RPMI8226 (cell line): ENCODE measurements at regions not wholly inside any gene's neighbourhood (a gene's known extent, or its start where the extent isn't known, plus 50 kb on each side); places are given as distances from the start of the nearest gene placed in this dataset.

Source experiments
- DNase-seq: peaks from one replicate; pipeline ENCODE4 v3.0.0-alpha.2; 2015

DNA sequence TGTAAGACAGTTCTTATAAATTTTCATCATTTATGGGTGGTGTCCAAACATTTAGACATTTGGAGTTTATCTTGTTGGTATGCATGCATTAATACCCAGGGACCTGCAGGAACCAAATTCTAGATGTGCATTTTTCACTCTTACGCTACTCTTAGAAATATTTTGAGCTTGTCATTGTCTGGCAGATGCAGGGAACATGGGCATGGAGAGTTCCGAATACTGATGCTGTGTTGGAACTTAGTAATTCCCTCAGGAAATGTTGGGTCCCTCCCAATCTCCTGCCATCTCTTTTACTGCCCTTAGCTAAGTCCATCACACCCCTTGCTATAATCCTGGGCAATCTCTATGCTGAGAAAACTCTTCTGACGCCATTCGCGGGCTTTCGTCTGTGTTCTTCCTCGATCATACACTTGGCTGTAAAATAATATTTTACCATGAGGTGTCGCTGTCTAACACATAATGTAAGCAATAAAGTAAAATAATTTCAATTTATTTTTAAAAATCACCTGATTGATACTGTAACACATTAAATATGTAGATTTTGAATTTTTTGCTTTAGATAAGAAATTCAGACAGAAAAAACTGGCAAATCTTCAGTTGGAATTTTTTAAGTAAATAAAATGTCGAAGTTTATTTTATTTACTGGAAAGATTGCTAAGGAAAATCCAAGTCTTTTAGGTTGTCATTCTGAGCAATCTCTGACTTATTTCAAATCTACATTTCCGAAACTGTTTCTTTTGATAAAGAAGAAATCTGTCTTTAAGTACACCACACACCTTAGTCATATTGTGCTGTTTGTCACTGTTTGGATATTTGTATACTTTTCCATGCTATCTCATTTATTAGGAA, 304.1 kb upstream of the SSTR1 start:
- DNase-seq: peak; percentile 24

DNA sequence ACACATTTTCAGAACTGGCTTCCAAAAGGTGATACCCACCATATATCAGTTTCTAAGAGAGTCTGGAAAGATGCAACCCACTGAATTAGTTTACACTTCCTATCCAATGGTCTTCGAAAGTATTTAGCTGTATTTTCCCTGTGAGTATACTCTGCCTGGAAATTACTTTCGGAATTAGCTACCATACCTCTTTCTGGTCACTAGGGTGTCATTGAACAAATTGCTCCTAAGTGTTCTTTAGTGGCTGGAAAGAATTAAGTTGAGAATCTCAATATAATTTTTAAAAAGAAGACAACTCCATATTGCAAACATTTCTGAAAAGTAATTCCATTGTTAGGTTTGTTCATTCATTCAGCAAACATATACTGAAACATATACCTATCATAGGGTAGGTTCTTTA, 283.1 kb upstream of the SSTR1 start:
- no peak for DNase-seq

DNA sequence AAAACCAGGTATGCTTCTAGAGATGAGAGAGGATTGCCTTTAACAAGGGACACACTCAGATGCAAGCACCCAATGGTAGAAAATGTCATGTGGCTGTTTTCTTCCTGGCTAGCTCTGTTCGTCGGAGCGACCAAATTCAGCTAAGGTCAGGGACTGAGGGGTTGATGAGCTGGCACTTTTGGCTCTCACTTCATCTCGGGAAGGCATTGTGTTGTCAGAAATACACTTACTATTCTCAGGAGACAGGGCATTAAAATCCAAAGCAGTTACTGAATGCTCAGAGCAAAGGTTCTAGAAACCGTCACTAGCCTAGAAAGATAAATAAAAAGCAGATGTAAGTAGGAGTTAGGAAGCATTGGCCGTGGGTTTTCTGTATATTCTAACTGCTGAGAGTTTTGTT, 275.7 kb upstream of the SSTR1 start:
- DNase-seq: no peak

DNA sequence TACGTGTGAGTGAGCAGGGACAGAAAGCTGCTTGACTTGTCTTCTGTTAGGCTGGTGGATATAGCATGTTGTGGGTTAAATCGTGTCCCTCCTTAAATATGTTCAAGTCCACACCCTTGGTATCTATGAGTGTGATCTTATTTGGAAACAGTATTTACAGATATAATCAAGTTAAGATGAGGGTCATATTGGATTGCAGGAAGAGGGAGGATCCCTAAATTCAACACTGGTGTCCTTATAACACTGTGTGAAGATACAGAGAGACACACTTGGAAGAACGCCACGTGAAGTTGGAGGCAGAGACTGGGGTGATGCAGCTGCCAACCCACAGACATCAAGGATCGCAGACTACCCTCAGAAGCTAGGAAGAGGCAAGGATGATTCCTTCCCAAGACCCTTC, 275.2 kb upstream of the SSTR1 start:
- DNase-seq: no peak

DNA sequence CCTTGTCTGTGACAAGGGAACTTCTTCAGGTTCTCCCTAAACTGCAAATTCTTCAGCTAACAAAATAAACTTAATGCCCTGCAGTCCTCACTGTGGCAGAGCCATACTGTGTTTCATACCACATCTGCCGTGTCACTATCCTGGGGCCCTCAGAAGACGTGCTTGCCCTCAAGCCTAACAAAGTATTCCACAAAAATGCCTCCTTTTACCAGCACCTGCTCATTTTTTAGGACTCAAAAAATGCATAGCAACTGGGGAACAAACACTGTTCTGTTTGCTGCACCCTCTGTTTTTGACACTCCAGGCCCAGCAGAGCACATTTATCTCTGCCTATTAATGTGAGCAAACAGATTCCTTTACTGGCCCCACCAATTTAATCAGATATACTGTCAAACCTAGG, 270.7 kb upstream of the SSTR1 start:
- no peak for DNase-seq

DNA sequence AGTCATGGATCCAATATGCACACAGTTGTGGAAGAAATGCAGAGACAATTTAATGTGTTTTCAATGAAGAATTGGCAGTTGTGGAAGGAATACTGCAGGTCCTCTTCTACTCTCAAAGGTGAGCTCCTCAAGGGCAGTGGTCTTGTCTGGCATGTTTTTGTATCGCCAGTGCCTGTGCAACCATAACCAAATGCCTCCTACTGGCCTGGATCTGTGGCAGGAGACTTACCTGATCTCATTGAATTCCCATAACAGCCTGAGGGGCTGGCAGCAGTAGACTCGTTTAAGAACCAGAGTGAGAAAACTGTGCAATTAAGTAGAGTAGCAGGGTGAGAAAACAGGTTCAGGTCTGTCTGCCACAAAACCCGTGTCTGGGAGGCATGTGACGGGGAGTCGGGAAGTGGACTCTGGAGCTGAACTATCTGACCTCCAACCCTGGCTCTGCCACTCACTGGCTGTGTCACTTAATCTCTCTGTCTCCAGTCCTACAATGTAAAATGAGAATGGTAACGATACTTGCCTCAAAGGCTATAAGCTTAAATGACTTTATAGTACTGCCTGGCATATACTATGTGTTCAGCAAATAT, 268.2 kb upstream of the SSTR1 start:
- DNase-seq: no peak

DNA sequence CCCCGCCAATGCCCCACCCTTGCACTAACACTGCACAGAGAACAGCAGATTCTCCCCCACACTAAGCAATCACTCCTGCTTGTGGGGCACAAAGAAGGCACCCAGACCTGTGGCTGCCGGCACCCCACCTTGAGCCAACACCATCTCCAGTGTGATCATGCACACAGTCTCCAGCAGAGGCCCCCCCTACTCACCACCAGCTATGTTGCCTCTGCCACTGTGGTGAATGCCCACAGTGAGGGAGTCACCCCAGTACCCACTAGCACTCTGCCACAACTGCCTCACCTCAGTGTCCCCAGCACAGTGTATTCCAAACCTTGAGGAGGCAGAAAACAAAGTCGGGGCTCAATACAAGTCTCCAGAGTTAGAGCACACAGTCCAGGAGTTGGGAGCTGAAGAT, 261.7 kb upstream of the SSTR1 start:
- DNase-seq: no peak

DNA sequence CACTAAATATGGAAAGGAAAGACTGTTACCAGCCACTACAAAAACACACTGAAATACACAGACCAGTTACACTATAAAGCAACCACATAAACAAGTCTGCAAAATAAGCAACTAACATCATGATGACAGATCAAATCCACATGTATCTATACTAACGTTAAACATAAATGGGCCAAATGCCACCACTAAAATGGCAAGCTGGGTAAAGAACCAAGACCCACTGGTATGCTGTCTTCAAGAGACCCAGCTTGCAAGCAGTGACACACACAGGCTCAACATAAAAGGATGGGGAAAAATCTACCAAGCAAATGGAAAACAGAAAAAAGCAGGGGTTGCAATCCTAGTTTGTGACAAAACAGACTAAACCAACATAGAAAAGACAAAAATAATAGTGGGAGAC, 260.9 kb upstream of the SSTR1 start:
- no peak for DNase-seq

DNA sequence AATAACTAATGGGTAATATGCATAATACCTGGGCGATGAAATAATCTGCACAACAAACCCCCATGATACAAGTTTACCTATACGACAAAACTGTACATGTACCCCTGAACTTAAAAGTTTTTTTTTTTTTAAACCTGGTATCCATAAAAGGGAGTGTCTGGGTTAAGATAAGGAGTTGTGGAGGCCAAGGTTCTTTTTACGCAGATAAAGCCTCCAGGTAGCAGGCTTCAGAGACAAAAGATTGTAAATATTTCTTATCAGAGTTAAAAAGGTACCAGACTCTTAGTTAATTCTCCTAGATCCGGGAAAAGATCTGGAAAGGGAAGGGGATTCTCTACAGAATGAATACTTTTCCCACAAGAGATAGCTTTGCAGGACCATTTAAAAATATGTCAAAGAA, 259.4 kb upstream of the SSTR1 start:
- no peak for DNase-seq

DNA sequence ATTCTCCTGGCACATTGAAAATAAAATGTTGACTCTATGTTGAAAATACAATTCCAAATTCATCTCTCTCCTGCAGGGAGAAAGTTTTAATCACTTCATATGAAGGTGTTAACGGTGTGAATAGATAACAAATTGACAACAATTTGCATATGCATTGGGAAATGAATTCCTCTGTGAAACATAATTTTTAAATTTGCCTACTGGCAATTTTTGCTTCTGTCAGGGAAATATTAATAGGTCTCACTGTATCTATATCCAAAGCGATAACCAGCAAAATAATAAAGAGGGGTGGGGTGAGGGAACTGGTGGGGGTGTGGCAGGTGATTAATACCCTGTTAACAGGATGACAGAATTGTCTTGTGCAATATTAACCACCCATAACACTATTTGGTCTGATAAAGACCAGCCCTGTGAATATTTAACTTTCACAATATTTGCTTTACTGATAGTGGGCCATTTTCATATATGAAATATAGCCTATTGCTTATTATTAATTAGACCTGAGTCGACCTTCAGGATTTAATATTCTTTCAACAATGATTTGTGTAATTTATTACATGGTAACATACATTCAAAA, 239.0 kb upstream of the SSTR1 start:
- DNase-seq: no peak

DNA sequence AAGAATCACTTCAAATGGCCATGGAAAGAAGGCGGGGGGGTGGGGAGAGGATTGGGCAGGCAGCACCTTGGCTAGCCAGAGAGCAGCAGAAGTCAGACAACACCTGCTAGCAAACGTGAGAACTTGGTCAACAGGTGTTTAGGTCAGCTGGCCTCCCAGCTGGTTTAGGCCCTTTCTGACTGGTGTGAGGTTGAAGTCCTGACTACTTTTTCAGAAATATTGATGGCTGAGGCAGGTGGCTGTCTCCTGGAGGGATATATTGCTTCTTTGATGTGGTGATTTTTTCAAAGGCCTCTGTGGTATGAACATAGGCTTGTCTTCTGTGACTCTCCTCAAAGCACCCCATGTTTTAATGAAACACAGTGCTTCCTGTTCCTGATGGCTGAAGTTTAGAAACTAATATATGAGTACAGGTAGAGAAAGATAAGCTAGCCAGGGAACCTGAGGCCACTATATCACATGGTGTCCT, 238.2 kb upstream of the SSTR1 start:
- DNase-seq: no peak

DNA sequence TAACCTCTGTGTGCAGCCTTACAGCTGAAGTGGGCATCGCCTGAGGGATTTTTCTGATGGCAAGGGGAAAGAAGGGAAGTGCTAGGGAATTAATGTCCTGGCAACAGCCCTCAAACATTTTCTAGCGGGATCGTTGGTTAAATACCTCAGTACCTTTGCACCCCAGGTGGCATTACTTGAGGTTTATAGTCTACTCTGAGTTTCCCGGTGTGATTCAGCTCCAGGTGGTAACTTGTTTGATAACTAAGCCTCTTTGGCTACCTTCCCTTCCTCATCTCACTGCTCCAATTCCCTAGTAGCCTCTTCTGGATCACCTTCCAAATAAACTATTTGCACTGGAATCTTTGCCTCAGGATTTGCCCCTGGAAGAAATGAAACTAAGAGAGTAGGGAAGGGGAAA, 237.0 kb upstream of the SSTR1 start:
- no peak for DNase-seq

DNA sequence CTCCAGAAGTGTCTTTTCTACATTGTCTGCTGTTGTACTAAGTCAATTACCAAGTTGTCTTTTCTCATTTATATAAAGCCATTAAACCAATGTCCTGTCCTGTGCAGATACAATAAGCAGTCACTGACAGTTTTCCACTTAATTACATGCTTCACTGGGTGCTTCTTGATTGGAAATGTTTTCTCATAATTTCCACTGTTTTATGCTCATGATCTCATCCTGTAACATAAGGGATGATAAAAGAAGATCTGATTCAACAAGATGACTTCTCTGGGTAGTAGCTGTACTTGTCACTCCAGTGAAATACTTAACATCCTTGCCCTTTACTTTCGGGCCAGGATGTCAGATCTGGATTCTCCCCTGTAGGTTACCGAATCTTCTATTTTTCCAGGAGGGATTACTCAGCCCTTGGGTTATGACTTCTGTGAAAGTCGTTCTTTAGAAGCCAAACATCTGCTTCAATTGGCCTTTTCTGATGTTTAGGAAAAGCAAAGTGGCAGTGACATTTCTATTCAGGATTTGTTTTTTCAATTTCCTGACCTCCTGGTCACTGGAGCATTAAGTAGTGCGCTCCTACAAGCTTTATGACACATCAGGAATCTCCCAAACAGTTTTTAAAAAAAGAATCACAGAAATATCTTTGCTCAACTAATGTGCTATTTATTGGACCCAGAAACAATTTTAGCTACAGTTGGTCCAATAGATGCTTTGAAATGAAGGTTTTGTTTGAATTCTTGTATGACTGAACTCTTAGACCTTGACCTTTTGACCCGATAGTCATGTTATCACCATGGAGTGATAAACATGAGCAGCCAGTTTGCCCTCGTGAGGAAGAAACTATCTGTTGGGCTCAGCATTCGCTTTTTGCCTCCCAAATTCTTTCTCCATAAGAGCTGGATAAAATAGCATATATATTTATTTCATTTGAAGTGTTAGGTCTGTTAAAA, 234.5 kb upstream of the SSTR1 start:
- no peak for DNase-seq

DNA sequence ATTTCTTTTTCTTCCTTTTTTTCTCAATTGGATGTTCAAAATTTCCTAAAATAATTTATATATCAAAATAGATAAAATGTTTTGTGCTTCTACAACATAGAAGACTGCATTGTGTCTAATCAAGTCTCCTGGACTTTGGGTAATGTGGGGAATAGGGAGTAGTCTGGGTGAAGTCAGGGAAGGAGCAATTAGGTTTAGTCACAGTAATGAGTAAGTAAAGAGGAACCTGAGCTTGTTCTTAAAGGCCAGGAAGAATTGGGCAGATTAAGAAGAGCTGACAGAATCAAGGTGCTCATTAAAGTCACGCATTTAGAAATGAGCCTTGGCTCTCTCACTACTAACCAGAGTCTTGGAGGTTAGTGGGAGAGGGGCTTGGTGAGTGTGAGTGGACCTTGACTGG, 233.3 kb upstream of the SSTR1 start:
- no peak for DNase-seq

DNA sequence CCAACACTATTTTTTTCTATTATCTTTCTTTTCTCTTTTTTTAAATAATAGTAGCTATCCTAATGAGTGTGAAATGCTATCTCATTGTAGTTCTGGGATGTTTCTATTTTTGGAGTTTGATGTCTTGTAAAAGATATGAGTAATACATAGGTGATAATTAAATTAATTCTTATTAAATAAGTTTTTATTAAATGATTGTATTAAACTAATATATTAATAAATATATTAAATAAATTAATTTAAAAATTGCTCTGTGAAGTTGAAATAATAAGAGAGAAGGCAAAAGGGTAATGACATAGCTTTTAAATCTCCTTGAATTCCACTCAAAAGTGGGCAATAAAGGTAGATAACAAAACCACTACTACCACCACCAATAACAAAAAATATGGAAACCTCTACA, 230.2 kb upstream of the SSTR1 start:
- no peak for DNase-seq

DNA sequence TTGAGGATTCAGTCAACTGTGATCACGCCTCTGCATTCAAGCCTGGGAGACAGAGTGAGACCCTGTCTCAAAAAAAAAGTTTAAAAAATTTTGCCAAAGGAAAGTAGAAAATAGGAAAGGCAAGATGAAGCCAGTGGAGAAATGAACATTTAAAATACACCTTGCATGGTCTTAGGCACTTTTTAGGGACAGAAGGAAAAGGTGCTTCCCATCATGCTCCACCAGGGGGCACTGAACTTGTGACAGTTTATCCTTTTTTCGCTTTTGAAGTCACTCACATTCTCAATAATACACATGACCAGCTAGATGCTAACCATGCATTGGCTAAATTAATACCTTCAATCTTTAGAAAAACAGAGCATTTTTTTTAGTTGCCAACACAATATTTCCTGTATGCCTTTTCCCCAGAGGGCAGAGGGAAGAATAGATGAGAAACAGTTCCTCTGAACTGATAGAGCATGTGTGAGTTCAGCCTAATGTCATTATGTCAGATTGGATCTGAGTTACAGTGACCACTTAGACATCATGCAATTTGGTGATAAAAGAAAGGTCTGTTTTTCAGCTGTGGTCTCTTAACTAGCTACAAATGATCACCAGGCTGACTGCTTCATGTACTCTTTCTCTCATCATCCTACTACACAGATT, 221.8 kb upstream of the SSTR1 start:
- DNase-seq: peak; percentile 29

DNA sequence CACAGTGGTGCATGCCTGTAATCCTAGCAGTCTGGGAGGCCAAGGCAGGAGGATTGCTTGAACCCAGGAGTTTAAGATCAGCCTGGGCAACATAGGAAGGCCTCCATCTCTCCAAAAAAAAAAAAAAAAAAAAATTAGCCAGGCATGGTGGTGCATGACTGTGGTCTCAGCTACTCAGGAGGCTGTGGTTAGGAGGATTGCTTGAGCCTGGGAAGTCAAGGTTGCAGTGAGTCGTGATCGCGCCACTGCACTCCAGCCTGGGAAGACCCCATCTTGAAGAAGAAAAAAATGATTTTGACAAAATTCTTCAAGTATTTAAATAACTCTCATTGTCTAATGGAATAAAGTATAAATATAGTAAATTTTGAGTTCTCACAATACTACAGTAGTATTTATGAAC, 219.2 kb upstream of the SSTR1 start:
- DNase-seq: no peak

DNA sequence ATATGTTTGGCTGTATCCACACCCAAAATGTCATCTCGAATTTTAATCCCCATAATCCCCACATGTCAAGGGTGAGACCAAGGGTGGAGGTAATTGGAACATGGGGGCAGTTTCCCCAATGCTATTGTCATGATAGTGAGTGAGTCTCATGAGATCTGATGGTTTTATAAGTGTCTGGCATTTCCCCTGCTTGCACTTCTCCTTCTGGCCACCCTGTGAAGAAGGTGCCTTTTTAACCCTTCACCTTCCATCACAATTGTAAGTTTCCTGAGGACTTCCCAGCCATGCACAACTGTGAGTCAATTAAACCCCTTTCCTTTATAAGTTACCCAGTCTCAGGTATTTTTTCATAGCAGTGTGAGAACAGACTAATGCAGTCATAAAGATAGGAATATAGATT, 216.7 kb upstream of the SSTR1 start:
- no peak for DNase-seq

DNA sequence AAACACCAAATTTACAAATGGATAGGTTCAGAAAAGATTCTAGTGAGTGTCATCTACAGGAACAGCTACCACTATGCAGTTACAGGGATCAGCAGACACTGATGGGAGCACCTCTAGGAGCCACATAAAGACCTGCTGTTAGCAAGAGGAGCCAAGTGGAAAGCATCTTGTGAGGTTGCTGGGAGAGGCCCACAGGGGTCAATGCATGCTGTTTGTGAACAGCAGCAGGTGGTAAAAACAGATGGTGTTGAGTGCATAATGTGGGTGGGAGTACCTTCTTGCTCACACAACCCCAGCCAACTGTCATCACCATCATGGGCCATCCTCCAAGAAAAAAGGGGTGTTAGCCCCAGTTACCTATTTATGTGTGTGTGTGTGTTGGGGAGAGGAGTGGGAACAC, 215.2 kb upstream of the SSTR1 start:
- DNase-seq: no peak

DNA sequence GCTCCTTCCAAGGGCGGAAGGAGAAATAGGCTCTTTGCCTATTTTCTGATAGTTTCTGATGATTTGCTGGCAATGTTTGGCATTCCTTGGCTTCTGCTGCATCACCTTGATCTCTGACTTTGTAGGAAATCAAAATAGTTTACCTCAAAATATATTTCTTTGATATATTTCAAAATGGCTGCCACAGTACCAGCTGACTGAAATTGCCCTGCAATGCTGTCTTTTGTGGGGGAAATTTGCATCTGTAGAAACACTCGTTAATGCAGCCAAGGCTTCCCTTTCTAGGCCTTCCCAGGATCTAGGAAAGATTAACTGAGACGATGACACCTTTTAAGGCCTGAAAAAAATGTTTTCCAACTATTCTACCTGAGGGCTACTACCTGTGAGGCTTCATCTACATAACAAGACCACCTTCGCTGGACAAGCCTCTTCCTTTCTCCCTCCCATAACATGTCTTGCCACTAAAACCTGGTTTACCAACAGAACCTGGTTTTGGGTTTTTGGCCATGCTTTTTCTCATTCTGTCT, 212.8 kb upstream of the SSTR1 start:
- DNase-seq: no peak

DNA sequence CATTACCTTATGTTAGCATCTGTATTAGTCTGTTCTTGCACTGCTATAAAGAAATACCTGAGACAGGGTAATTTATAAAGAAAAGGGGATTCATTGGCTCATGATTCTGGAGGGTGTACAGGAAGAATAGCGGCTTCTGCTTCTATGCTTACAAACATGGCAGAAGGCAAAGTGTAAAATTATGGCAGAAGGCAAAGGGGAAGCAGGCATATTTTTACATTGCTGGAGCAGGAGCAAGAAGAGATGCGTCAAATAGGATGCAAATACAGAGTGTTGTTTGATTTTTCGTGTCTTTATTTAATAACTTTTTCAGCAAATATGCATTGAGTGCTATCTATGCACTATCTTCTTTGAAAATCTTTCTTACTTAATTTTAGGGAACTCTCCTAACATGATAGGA, 210.7 kb upstream of the SSTR1 start:
- DNase-seq: no peak

DNA sequence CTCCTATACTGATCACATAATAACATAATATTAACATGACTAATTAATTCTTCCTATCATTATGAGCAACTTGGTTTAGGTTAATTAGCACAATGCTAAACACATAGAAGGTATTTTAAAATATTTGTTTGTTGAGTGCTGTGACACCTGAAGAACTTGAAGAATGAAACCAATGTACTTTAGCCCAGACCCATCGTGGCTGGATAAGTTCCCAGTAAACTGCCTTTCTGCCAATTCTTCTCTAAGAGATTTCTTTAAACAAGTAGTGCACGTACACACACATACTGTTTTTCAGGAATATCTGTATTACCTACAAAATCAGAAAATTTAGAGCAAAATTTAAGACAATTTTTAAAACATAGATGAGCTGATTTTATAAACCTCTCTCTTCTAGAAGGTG, 207.4 kb upstream of the SSTR1 start:
- no peak for DNase-seq

DNA sequence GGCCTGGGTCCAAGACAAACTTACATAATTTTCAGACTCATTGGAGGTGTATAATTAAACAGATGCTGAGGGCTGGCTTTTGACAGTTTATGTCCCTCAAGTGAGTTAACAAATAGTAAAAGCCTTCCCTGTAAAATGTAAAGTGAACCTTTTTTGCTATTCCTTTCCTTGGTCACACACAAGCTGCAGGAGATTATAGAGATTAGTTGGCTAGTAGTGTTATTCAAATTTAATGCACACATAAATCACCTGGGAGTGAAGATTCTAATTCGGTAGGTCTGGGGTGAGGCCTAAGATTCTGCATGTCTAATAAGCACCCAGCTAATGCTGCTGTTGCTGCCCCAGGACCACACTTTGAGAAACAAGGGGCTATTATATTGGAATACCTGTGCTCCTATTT, 206.2 kb upstream of the SSTR1 start:
- DNase-seq: no peak
